ENCODE measurements at regions not wholly inside any gene's neighbourhood (a gene's known extent, or its start where the extent isn't known, plus 50 kb on each side); places are given as distances from the start of the nearest gene placed in this dataset.

GRCh38 chr9:86830356-86830755, 117.0 kb downstream of the GAS1 start:
- DNase-seq (ENCODE audit: low spot score) = no peak

GRCh38 chr9:86829496-86830046, 117.7 kb downstream of the GAS1 start:
- no peak for DNase-seq (ENCODE audit: low spot score)

GRCh38 chr9:86828631-86829030, 118.7 kb downstream of the GAS1 start:
- DNase-seq (ENCODE audit: low spot score) = no peak

GRCh38 chr9:86827893-86828292, 119.4 kb downstream of the GAS1 start:
- DNase-seq (ENCODE audit: low spot score) = no peak

GRCh38 chr9:86825299-86825698, 122.0 kb downstream of the GAS1 start:
- no peak for DNase-seq (ENCODE audit: low spot score)

GRCh38 chr9:86822006-86822801, 125.1 kb downstream of the GAS1 start:
- no peak for DNase-seq (ENCODE audit: low spot score)

- DNase-seq (ENCODE audit: low spot score) = no peak
Measured at GRCh38 chr9:86821006-86821845, 126.1 kb downstream of the GAS1 start.

GRCh38 chr9:86819552-86819951, 127.8 kb downstream of the GAS1 start:
- DNase-seq (ENCODE audit: low spot score) = no peak

- DNase-seq (ENCODE audit: low spot score) = no peak
Measured at GRCh38 chr9:86818636-86819035, 128.7 kb downstream of the GAS1 start.

GRCh38 chr9:86816868-86817267, 130.4 kb downstream of the GAS1 start:
- DNase-seq (ENCODE audit: low spot score) = no peak

GRCh38 chr9:86816366-86816765, 130.9 kb downstream of the GAS1 start:
- no peak for DNase-seq (ENCODE audit: low spot score)

GRCh38 chr9:86812616-86813015, 134.7 kb downstream of the GAS1 start:
- no peak for DNase-seq (ENCODE audit: low spot score)

- no peak for DNase-seq (ENCODE audit: low spot score)
Measured at GRCh38 chr9:86809759-86810367, 137.4 kb downstream of the GAS1 start.

- DNase-seq (ENCODE audit: low spot score) = no peak
Measured at GRCh38 chr9:86809151-86809550, 138.2 kb downstream of the GAS1 start.

- no peak for DNase-seq (ENCODE audit: low spot score)
Measured at GRCh38 chr9:86807367-86807976, 139.8 kb downstream of the GAS1 start.

GRCh38 chr9:86804011-86804410, 143.3 kb downstream of the GAS1 start:
- DNase-seq (ENCODE audit: low spot score) = no peak

GRCh38 chr9:86802900-86803673, 144.2 kb downstream of the GAS1 start:
- DNase-seq (ENCODE audit: low spot score) = no peak

- peak; percentile 80 for DNase-seq (ENCODE audit: low spot score)
Measured at GRCh38 chr9:86801246-86801645, 146.1 kb downstream of the GAS1 start.

- DNase-seq (ENCODE audit: low spot score) = no peak
Measured at GRCh38 chr9:86800681-86801080, 146.6 kb downstream of the GAS1 start.

GRCh38 chr9:86798966-86799365, 148.3 kb downstream of the GAS1 start:
- no peak for DNase-seq (ENCODE audit: low spot score)

GRCh38 chr9:86796666-86797065, 150.6 kb downstream of the GAS1 start:
- DNase-seq (ENCODE audit: low spot score) = no peak
